Effector CD8-positive, alpha-beta T cell (primary cell): ENCODE measurements at regions not wholly inside any gene's neighbourhood (a gene's known extent, or its start where the extent isn't known, plus 50 kb on each side); places are given as distances from the start of the nearest gene placed in this dataset.
"Not testable (repeated sequence)": the region's sequence is repeated elsewhere in the genome, so short reads cannot be mapped to it uniquely, and the experiment has no call there.

Experiments used
- DNase-seq: peaks from one replicate; lab custom pipeline; 2025; lab: John Stamatoyannopoulos, UW

- no peak for DNase-seq
These were observed 244.4 kb upstream of the ARPP21 start for GRCh38 chr3:35394905-35395304.

DNA sequence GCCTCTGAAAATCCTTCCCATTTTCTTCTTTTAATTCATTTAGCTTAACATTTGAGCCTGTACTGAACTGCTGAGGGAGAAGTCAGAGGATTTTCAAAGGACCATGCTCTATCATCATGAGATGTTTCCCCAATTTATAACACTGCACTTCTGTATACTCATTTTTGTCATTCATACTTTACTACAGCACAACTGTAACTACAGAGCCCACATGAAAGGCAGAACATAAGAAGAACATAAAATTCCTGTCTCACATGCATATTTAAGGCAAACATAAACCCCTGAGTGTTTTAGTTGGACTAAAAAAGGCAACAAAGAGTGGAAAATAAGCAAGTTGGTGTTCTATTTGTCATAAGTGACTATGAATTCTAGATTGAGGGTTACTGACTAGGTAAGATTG is 237.7 kb upstream of the ARPP21 start:
- no peak for DNase-seq

- no peak for DNase-seq
These were observed 234.8 kb upstream of the ARPP21 start for GRCh38 chr3:35404571-35404970.

DNA sequence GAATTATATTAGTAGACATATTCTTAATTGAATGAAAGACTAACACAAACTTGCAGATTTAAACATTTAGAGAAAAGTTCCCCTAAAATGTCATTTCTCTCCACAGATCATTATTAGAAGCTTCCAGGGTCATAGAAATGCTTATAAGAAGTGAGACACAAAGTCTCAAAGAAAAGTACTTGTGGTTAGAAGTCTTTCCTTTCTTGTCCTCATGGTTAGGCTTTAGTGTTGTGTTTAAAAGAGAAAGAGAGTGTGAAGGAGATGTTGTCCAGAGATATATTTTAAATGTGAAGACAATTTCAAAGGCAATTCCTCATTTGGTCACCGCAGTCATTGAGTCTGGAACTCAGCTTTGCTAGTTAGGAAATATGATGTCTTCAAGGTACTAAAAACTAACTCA is 230.4 kb upstream of the ARPP21 start:
- DNase-seq = no peak

GRCh38 chr3:35409991-35410390 is 229.3 kb upstream of the ARPP21 start:
- no peak for DNase-seq

DNA sequence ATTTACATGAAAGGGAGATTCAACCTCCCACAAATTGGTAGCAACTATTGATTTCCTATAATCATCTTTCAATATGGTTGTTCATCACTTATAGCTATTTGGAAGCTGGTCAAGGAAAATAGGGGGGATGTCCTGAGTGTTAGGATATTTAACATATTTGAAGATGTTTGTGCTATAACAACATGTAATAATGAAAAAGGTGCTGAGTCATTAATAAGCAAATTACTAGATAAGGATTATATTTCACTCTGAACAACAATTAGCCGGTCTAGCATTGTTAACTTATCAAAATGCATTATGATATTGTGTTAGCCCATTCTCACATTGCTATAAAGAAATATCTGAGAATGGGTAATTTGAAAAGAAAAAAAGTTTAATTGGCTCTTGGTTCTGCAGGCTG is 225.8 kb upstream of the ARPP21 start:
- no peak for DNase-seq

DNA sequence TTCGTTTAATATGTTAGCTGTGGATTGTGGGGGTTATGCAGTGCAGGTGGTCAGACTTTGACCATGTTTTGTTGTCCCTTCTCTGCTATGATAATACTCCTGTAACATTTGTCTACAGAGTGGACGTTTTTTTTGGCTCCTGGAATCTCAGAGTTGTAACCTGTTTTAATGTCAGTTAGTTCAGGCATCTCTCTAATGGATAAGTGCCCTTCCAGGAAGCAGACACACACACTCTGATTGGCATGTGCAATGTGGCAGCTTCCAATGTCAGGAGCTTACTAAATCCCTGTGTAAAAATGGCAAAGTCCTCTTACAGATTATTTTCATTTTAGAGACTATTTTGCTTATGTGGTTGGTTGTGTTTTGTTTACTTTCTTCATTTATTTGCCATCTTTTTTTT is 222.2 kb upstream of the ARPP21 start:
- DNase-seq = no peak

GRCh38 chr3:35422101-35422500 is 217.2 kb upstream of the ARPP21 start:
- DNase-seq = no peak

DNA sequence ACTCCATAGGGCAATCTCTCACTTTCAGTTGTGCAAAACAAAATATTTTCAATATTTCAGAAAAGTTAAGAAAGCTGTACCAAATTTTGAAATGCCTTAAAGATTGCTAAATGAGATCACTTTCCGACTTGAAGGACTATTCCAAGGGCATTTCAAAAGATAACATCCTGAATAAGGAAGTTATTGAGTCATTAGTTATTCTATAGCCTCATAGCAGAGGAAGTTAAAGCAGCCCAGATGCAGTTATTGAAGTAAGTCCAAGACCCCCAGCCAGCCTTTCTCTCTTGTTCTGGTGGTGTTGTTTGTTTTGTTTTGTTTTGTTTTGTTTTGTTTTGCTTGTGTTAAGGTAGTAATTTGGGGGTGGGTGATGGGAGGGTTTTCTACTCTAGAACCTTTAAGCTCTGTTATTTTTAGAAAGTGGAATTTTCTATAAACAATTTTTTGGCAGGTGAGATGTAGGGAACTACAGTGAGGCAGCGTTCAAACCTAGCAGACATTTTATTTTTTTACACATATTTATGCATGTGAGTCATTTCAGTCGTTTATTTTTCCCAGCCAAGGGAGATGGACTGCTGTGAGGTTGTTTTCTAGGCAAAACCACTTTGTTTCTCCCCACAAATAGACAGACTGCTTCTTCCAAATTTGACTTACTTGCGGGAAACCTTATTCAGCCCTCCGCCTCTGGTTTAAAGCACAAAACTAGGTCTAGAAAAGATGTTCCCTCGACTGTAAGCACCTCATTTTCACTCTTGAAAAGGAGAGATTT is 216.3 kb upstream of the ARPP21 start:
- no peak for DNase-seq

DNA sequence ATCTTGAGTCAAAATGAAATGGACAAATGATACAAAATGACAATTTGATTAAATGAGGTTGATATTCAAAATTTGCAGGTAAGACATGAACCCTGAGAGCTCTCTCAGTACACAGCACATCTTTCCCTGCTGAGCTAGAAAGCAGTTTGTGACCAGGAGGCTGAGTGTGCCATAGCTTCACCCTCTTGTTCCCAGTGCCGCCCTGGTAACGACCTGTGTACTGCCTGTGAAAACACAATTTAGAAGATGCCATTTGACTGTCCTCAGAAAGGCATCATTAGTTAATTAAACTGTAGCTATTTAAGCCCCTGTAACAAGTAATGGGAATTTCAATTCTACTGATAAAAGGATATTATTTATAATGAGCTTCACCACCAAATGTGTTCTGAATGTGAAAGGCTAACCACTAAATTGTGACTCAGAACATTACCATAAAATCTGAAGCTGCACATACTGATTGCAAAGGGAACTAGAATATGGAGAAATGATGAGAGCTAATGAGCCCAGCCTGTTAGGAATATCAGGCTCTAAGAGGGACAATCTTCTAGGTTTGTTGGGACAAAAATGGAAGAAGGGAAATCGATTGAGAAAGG is 212.9 kb upstream of the ARPP21 start:
- DNase-seq = no peak

GRCh38 chr3:35437381-35437780 is 201.9 kb upstream of the ARPP21 start:
- no peak for DNase-seq

- DNase-seq = no peak
These were observed 201.2 kb upstream of the ARPP21 start for GRCh38 chr3:35438101-35438500.

DNA sequence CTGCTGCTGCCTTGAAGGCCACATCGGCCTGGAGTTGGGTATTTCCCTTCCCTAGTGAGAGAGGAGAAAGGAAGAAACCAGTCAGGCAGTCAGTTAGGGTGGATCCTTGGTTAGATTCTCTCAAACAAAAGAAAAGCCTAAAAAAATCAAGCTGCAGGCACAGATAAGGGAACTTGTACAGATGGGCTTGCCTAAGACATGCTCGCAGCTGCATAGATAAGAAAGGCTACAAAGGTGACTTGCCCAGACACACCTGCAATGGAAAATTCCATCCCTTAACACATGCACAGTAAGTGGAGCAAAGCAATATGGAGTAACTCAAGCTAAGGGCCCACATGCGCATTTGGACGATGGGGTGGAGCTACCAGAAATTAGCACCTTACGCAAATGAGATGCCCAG is 199.7 kb upstream of the ARPP21 start:
- no peak for DNase-seq

GRCh38 chr3:35440826-35441225 is 198.5 kb upstream of the ARPP21 start:
- no peak for DNase-seq

DNA sequence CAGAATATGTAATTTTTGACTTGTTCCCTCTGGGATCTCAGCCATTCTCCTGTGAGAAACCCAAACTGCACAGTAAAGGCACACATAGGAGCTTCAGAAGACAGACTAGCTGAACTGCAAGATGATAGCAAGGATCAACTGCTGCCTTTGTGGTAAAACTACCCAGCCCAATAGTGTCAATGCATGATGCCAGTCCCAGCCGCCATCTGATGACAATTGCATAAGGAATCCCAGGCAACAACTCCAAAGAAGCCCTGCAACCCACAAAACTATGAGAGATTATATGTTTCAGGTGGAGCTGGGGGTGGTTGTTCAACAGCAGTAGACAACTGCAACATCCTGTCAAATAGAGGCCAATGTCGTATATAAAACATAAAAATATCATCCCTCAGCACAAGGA is 192.4 kb upstream of the ARPP21 start:
- DNase-seq = no peak

DNA sequence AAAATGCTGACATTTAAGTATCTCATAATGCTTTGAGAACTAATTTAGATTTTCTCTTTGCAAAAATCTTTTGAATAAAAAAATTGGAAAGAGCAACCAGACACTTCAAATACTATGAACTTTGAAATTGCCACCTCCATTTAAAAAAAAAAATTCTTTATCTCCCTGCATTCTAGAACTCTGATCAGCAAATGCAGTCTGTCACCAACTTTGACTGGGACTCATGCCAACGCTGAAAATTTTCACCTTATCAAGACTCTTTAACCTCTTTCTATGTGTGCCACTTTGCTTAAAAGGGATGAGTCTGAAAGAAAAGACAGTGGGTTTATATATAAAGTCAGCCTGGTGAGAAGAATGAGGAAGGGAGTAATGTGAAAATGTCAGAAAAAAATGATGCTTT is 191.2 kb upstream of the ARPP21 start:
- DNase-seq = no peak

GRCh38 chr3:35448681-35449080 is 190.6 kb upstream of the ARPP21 start:
- no peak for DNase-seq

DNA sequence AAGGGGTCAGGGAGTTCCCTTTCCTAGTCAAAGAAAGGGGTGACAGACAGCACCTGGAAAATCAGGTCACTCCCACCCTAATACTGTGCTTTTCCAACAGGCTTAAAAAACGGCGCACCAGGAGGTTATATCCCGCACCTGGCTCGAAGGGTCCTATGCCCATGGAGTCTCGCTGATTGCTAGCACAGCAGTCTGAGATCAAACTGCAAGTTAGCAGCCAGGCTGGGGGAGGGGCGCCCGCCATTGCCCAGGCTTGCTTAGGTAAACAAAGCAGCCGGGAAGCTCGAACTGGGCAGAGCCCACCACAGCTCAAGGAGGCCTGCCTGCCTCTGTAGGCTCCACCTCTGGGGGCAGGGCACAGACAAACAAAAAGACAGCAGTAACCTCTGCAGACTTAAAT is 184.5 kb upstream of the ARPP21 start:
- DNase-seq = not testable (repeated sequence)

GRCh38 chr3:35473956-35474355 is 165.4 kb upstream of the ARPP21 start:
- no peak for DNase-seq

DNA sequence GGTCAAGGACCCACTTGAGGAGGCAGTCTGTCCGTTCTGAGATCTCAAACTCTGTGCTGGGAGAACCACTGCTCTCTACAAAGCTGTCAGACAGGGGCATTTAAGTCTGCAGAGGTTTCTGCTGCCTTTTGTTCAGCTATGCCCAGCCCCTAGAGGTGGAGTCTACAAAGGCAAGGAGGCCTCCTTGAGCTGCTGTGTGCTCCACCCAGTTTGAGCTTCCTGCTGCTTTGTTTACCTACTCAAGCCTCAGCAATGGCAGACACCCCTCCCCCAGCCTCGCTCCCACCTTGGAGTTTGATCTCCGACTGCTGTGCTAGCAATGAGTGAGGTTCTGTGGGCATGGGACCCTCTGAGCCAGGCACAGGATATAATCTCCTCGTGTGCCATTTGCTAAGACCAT is 156.8 kb upstream of the ARPP21 start:
- DNase-seq = not testable (repeated sequence)

- DNase-seq = no peak
These were observed 156.2 kb upstream of the ARPP21 start for GRCh38 chr3:35483131-35483530.

GRCh38 chr3:35484929-35485530 is 154.3 kb upstream of the ARPP21 start:
- no peak for DNase-seq

DNA sequence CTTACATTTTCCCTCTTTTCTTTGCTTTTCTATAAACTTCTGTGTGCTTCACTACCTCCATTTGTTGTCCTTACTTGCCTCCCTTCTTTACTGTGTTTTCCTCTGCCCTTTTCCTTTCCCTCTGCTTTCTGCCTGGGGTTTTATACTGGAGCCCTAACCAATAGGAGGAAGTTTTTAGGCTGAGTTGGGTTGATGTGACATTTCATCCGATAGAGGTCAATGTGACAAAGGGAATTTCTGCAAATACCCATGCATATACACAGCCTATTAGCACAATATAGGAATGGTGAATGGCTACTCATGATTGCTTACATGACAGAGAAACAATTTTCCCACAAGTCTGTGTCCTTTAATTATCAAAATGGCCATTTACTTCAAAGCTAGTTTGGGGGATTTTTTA is 153.0 kb upstream of the ARPP21 start:
- no peak for DNase-seq

DNA sequence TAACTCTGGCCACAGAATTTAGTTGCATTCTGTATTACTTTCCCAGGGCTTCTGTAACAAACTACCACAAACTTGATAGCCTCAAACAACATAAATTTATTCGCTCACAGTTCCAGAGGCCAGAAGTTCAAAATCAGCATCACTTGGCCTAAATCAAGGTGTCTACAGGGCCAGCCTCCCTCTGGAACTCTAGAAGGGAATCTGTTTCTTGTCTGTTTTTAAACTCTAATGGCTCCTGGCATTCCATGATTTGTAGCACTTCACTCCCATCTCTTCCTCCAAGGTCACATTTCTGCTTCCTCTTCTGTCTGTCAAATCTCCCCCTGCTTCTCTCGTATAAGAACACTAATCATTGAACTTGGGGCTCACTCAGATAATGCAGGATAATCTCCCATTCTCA is 151.9 kb upstream of the ARPP21 start:
- no peak for DNase-seq
